HCT116 (cell line): ENCODE measurements at regions not wholly inside any gene's neighbourhood (a gene's known extent, or its start where the extent isn't known, plus 50 kb on each side); places are given as distances from the start of the nearest gene placed in this dataset.

ENCODE experiments used
- ATAC-seq: fragments of 200-7000 bp; cut with Tn5 transposase; 2 replicates; pipeline ENCODE4 v1.9.1; 2020; ENCODE audit warnings: mild to moderate bottlenecking, moderate library complexity
- BruUV-seq: library from RNA; stranded (reverse); fragments of 400-500 nt; replicated peaks from 2 replicates; lab custom pipeline; 2021; lab: Mats Ljungman, UMichigan
- CTCF ChIA-PET: fragments of 300-600 bp; sonication (Branson Sonifier 250); formaldehyde crosslinking; loops from one replicate; lab custom pipeline; 2021; ENCODE audit warnings: antibody characterized with exemption; lab: Charles Lee
- POLR2A ChIA-PET: fragments of 300-600, 350-600 bp; sonication (Branson Sonifier 250); formaldehyde crosslinking; loops from one replicate; lab custom pipeline; 2021; ENCODE audit warnings: antibody characterized with exemption; lab: Charles Lee
- RAD21 ChIA-PET, 2 experiments: fragments of 300-600 bp; sonication (Branson Sonifier 250); formaldehyde crosslinking; loops; one replicate each; lab custom pipeline; 2023; ENCODE audit warnings: low total read pairs in 2 of 2; ENCODE audit not compliant: uncharacterized antibody in 2 of 2, unreplicated experiment in 2 of 2, low non-redundant PET in 1 of 2; lab: Charles Lee
- DNase-seq: peaks from one replicate; pipeline ENCODE4 v3.0.0-alpha.2; 2010; ENCODE audit warnings: low read depth, low spot score
- H2AFZ ChIP-seq: fragments of 200-600 bp; shearing (Covaris generic), sonication (generic); 2 replicates; pipeline ENCODE4 v1.6.1; 2017; ENCODE audit warnings: low read depth, mixed run types, mixed read lengths, antibody characterized with exemption, low read length; ENCODE audit not compliant: poor library complexity, severe bottlenecking
- H3K27ac ChIP-seq: 2 replicates; pipeline ENCODE4 v1.5.1; 2012; ENCODE audit warnings: low read depth, low read length
- H3K27me3 ChIP-seq: fragments of 200-600 bp; sonication (generic); 2 replicates; pipeline ENCODE4 v1.6.1; 2016; ENCODE audit warnings: mixed run types, low read length, mixed read lengths; ENCODE audit not compliant: insufficient read depth
- H3K36me3 ChIP-seq, 2 experiments: fragments of 200-500 bp in 1 of 2; fragments of 200-600 bp in 1 of 2; sonication (Bioruptor generic) in 1 of 2; sonication (generic) in 1 of 2; 2 replicates each; pipeline versions ENCODE4 v1.5.1 to v1.6.1; 2014 to 2016; ENCODE audit warnings: low read length in 2 of 2, inconsistent platforms in 1 of 2, mixed read lengths in 1 of 2, mixed run types in 1 of 2; ENCODE audit not compliant: insufficient read depth in 2 of 2, control insufficient read depth in 1 of 2
- H3K4me1 ChIP-seq, 2 experiments: fragments of 200-600 bp in 1 of 2; sonication (generic) in 1 of 2; 2 replicates each; pipeline versions ENCODE4 v1.5.1 to v1.6.1; 2012 to 2017; ENCODE audit warnings: low read length in 2 of 2, inconsistent platforms in 1 of 2, mild to moderate bottlenecking in 1 of 2, mixed read lengths in 1 of 2, mixed run types in 1 of 2, moderate library complexity in 1 of 2; ENCODE audit not compliant: insufficient read depth in 2 of 2, control insufficient read depth in 1 of 2
- H3K4me2 ChIP-seq: fragments of 200-600 bp; sonication (generic); 2 replicates; pipeline ENCODE4 v1.6.1; 2017; ENCODE audit warnings: mixed run types, low read length, mixed read lengths
- H3K4me3 ChIP-seq, 2 experiments: fragments of 200-600 bp in 1 of 2; sonication (generic) in 1 of 2; replicated peaks in 1 of 2; 2 replicates each; pipeline ENCODE4 v1.5.1; 2011 to 2016; ENCODE audit warnings: low read length in 2 of 2, control low read depth in 1 of 2, low read depth in 1 of 2, mild to moderate bottlenecking in 1 of 2, mixed read lengths in 1 of 2, mixed run types in 1 of 2
- H3K79me2 ChIP-seq: fragments of 200-600 bp; sonication (generic); 2 replicates; pipeline ENCODE4 v1.6.1; 2017; ENCODE audit warnings: mild to moderate bottlenecking, mixed run types, low read length, moderate library complexity, mixed read lengths; ENCODE audit not compliant: insufficient read depth
- H3K9ac ChIP-seq: fragments of 200-600 bp; sonication (generic); 2 replicates; pipeline ENCODE4 v1.6.1; 2016; ENCODE audit warnings: low read length, mixed read lengths
- H3K9me2 ChIP-seq: fragments of 200-600 bp; sonication (generic), shearing (Covaris generic); 2 replicates; pipeline ENCODE4 v1.6.1; 2017; ENCODE audit warnings: mixed run types, mild to moderate bottlenecking, moderate library complexity; ENCODE audit not compliant: insufficient read depth
- H3K9me3 ChIP-seq, 2 experiments: fragments of 200-500 bp in 1 of 2; fragments of 200-600 bp in 1 of 2; sonication (Bioruptor generic) in 1 of 2; sonication (generic) in 1 of 2; 2 replicates each; pipeline ENCODE4 v1.6.1; 2014 to 2017; ENCODE audit warnings: low read length in 2 of 2, mixed read lengths in 2 of 2, inconsistent platforms in 1 of 2, low read depth in 1 of 2, mild to moderate bottlenecking in 1 of 2, mixed run types in 1 of 2, moderate library complexity in 1 of 2; ENCODE audit not compliant: control insufficient read depth in 1 of 2, insufficient read depth in 1 of 2
- H4K20me1 ChIP-seq: fragments of 200-600 bp; sonication (generic), shearing (Covaris generic); 2 replicates; pipeline ENCODE4 v1.6.1; 2017; ENCODE audit warnings: mixed run types, mild to moderate bottlenecking, moderate library complexity; ENCODE audit not compliant: insufficient read depth
- JUND ChIP-seq: IDR thresholded peaks from 2 replicates; pipeline ENCODE4 v1.6.1; 2012
- SIN3A ChIP-seq: IDR thresholded peaks from 2 replicates; pipeline ENCODE4 v1.6.1; 2012; ENCODE audit warnings: low read depth
- SP1 ChIP-seq: IDR thresholded peaks from 2 replicates; pipeline ENCODE4 v1.6.1; 2012; ENCODE audit warnings: low read depth
- SRF ChIP-seq: IDR thresholded peaks from 2 replicates; pipeline ENCODE4 v1.6.1; 2012; ENCODE audit warnings: low read depth
- YY1 ChIP-seq: IDR thresholded peaks from 2 replicates; pipeline ENCODE4 v1.6.1; 2011; ENCODE audit warnings: low read length, low read depth, moderate library complexity, mild to moderate bottlenecking; ENCODE audit not compliant: insufficient replicate concordance; ENCODE audit errors: extremely low read depth
- intact Hi-C: fragments of 100-400 bp; cut with micrococcal nuclease; formaldehyde crosslinking; loops from 2 replicates; pipeline ENCODE4 v1.10.0; 2022

DNA sequence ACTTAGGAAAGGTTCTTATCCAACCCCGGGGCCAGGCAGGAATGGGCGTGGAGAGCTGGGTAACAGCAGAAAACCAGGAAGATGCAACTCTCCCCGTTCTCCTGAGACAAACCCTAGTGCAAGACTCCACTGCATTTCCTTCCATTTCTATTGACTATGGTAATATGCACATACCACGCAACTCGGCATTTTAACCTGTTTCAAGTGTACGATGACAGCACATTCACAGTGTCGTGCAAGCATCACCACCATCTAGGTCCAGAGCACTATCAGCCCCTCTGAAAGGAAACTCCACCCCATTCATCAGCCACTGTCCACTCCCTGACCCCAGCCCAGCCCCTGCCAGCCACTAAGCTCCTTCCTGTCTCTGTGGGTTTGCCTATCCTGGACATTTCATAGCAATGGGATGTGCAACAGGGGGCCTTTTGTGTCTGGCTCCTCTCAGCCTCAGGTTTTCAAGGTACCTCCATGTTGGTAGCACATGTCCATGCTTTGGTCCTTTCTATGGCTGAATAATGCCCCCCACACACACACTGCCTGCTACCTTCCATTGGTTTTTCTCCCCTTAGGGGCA lies 441.9 kb downstream of the SOX9 start:
- H3K4me2 ChIP-seq = no peak overlapping the region
- DNase-seq = no peak
- TF ChIP-seq SP1 = no peak
- TF ChIP-seq, all 23 proteins: peak for 0
- no peak overlapping the region for H3K4me3 ChIP-seq
- H3K27me3 ChIP-seq = no peaks in the 10 kb centered on the region
- ChIA-PET POLR2A (interaction anchor here (1.7 kb wide), 1 partner anchor 30 kb away, joined by 5 read pairs; no protein-coding TSS in a partner anchor), CTCF (interaction anchor here (1.4 to 10.9 kb wide), 2 partner anchors 18 to 159 kb away, joined by 4 to 448 read pairs; no protein-coding TSS in a partner anchor), RAD21 (interaction anchor here (0.6 to 0.9 kb wide), 2 partner anchors 86 to 121 kb away, joined by 4 to 5 read pairs; no protein-coding TSS in a partner anchor)
- H3K27ac ChIP-seq = no peak overlapping the region
- ATAC-seq = no peak
- H3K9me2 ChIP-seq = no peaks in the 10 kb centered on the region
- H3K9ac ChIP-seq = no peak overlapping the region
- peaks cover 85% of the 10 kb centered on the region for H3K79me2 ChIP-seq
- intact Hi-C loops = loop anchor here (10.0 kb wide), 1 partner anchor 422 kb away; no protein-coding TSS in a partner anchor
- no peaks in the 10 kb centered on the region for H3K9me3 ChIP-seq
- BruUV-seq = no TSS peak
- no peaks in the 10 kb centered on the region for H3K36me3 ChIP-seq
- peaks cover 0 to 43% of the 10 kb centered on the region in 2 experiments; a peak in 2 of 4 replicates for H3K4me1 ChIP-seq
- no peak overlapping the region for H2AFZ ChIP-seq
- H4K20me1 ChIP-seq = no peaks in the 10 kb centered on the region

DNA sequence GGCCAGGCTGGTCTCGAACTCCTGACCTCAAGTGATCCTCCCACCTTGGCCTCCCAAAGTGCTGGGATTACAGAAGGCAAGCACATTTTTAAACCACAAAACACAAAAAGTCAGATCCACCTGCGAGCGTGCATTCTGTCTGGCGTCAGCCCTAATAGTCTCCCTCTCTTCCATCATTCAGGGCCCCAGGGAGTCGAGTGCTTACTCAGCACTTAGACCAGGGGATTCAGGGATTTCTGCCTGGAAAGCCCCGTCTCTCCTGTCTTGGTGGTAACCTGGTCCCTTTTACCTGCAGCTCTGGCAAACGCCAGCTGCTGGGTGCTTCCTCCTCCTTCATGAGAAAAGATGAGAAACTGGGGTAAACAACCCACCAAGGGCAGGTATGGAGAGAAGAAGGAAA lies 443.1 kb downstream of the SOX9 start:
- CTCF ChIA-PET = interaction anchor here (10.9 kb wide), 1 partner anchor 157 kb away, joined by 448 read pairs; no protein-coding TSS in a partner anchor
- intact Hi-C loops = loop anchor here (10.0 kb wide), 1 partner anchor 421 kb away; no protein-coding TSS in a partner anchor
- POLR2A ChIA-PET = no interaction called here
- RAD21 ChIA-PET = no interaction called here
- Histone ChIP-seq H2AFZ (no peak overlapping the region), H3K4me3 (no peak overlapping the region), H3K36me3 (no peaks in the 10 kb centered on the region), H3K79me2 (peaks cover 85% of the 10 kb centered on the region), H3K9me2 (no peaks in the 10 kb centered on the region), H3K27ac (no peak overlapping the region), H4K20me1 (no peaks in the 10 kb centered on the region)
- no peak for DNase-seq
- no peak for TF ChIP-seq YY1
- no peak for TF ChIP-seq SIN3A
- TF ChIP-seq JUND = no peak
- TF ChIP-seq SRF = no peak
- TF ChIP-seq, all 23 proteins: peak for 0
- Histone ChIP-seq H3K9ac (no peak overlapping the region), H3K9me3 (no peaks in the 10 kb centered on the region), H3K4me1 (peaks cover 0 to 41% of the 10 kb centered on the region in 2 experiments; a peak in 2 of 4 replicates), H3K27me3 (no peaks in the 10 kb centered on the region), H3K4me2 (no peak overlapping the region)
- ATAC-seq = no peak
- no TSS peak for BruUV-seq
